ENCODE measurements at regions not wholly inside any gene's neighbourhood (a gene's known extent, or its start where the extent isn't known, plus 50 kb on each side); places are given as distances from the start of the nearest gene placed in this dataset.

GRCh38 chr3:34200576-34200975 is 402.1 kb downstream of the PDCD6IP start:
- no peak for DNase-seq

GRCh38 chr3:34202975-34203374 is 404.5 kb downstream of the PDCD6IP start:
- no peak for DNase-seq

- DNase-seq = no peak
Observed at GRCh38 chr3:34203386-34203785, 405.0 kb downstream of the PDCD6IP start.

GRCh38 chr3:34207002-34207401 is 408.6 kb downstream of the PDCD6IP start:
- no peak for DNase-seq

DNA sequence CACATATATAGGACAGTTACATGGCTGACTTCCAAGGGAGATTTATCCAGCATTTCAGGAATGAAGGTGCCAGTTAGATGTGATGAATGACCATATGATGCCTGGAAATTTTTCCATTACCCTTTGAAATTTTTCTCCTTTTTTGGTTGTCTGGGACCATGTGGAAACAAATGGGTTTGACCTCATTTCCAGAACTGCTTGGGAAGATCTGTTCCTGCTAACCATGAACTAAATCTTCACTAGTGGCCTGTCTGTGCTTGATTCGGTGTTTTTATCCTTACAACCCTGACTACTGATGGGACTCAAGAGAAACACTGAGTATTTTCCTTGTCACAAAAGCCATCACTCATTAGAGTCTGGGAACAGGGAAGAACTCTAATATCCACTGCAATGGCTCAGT is 409.4 kb downstream of the PDCD6IP start:
- no peak for DNase-seq

- DNase-seq = peak; percentile 33
Observed at GRCh38 chr3:34212175-34212574, 413.7 kb downstream of the PDCD6IP start.

GRCh38 chr3:34212656-34213055 is 414.2 kb downstream of the PDCD6IP start:
- no peak for DNase-seq

DNA sequence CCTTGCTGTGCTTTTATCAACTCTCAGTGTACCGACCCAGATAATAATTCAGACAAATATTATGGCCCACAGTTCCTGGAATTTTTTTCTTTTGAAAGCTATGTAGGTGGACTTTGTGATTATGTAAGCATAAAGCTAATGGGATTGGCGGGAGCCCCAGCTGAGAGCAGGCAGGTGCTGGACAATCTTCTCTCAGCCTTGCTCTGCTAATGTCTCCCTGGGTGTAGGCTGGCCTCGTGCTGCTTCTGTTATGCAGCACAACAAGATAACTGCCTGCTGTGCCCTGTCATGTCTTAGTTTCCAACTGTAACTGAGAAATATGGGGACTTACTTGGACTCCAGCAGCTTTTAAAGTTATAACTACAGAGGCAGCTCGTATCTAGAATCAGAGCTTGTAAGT is 415.0 kb downstream of the PDCD6IP start:
- DNase-seq = no peak

- no peak for DNase-seq
Observed at GRCh38 chr3:34216711-34217335, 418.4 kb downstream of the PDCD6IP start.

GRCh38 chr3:34218706-34219385 is 420.4 kb downstream of the PDCD6IP start:
- DNase-seq = no peak

GRCh38 chr3:34219556-34219955 is 421.1 kb downstream of the PDCD6IP start:
- no peak for DNase-seq

DNA sequence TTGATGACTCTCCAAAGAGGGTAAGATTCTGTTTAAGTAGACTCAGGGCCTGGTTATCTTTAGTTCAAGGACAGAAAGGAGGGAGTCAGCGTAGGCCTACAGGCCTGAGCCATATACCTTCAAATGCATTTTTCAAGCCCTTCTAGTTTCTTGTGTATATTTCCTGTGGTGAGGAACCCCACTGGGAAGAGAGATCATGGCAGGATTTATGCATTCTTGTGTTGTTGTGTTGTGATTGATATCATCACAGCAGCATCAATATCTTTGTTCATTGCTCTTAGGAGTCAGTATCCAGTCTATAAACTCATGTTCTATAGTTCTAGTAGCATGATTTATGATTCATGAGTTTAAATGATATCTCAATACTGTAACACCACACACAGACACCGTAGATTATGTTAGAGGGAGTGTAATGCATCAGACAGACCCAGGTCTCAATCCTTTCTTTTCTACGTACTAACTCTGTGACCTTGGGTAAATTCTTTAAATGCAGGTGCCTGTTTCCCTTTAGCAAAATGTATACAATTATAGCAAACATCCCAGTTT is 427.5 kb downstream of the PDCD6IP start:
- DNase-seq = no peak

DNA sequence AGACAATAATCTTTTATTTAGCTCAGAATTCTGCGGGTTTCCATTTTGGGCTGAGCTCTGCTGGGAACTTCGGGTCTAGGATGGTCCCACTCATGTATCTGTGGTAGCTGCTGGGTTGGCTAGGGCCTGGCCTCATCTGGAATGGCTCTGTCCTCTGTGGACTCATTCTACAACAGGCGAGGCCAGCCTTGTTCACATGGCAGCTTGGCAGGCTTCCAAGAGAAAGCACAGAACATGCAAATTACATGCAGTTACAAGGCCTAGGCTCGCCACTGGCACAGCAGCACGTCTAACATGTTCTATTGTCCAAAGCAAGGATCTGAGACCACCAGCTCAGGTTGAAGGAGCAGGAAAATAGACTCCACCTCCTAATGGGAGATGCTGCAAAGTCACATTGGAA is 431.4 kb downstream of the PDCD6IP start:
- DNase-seq = no peak

DNA sequence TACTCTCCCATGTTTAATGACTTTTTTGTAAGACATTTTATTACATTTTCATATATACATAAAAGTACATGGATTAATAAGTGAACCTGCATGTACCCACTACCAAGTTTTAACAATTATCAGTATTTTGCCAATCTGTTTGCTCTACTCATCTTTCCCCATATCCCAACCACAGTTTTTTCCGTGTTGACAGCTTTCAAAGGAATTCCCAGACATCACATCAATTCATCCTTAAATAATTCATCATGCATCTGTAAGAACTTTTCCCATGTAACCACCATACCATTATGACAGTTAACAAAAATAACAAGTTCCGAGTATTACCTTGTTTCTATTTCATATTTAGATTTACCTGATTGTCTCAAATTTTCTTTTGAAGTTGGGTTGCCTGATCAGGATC is 436.7 kb downstream of the PDCD6IP start:
- DNase-seq = no peak

- DNase-seq = no peak
Observed at GRCh38 chr3:34237946-34238345, 439.5 kb downstream of the PDCD6IP start.

DNA sequence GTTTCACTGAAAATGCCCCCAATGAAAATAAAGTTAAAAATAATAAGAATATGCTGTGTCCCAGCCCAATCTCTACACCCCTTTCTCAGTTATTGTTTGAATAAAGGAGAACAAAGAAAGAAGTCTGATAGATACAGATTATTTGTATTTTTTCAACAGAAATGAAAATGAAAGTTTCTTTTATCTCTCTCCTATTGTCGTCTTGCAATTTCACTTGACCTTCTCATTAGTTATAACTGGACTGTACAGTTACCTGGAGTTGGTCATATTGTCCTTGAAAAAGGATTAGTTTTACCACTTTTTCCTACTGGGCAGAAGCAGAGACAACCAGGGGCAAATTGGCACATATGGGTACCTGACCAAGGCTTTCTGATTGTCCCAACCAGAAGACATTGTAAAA is 440.0 kb downstream of the PDCD6IP start:
- DNase-seq = no peak

GRCh38 chr3:34239287-34239686 is 440.9 kb downstream of the PDCD6IP start:
- DNase-seq = no peak

GRCh38 chr3:34239875-34240274 is 441.4 kb downstream of the PDCD6IP start:
- DNase-seq = no peak

GRCh38 chr3:34247401-34247800 is 449.0 kb downstream of the PDCD6IP start:
- no peak for DNase-seq

DNA sequence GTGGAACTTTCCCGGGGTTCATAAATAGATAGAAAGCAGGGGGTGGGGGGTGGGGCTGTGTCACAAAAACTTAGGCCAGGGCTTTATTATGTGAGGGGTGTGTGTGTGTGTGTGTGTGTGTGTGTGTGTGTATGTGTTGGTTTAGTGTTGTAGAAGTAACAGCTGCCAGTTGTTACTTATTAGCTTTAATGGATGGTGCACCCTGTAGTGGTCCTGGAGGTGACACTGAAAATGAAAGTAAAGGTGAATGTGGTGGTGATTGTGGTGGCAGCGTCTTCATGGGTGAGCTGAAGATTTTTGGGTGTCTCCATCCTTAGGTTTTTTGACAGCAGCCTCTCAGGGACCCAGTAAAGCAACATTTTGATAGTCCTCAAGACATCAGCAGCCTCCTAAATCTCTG is 449.9 kb downstream of the PDCD6IP start:
- DNase-seq = no peak

DNA sequence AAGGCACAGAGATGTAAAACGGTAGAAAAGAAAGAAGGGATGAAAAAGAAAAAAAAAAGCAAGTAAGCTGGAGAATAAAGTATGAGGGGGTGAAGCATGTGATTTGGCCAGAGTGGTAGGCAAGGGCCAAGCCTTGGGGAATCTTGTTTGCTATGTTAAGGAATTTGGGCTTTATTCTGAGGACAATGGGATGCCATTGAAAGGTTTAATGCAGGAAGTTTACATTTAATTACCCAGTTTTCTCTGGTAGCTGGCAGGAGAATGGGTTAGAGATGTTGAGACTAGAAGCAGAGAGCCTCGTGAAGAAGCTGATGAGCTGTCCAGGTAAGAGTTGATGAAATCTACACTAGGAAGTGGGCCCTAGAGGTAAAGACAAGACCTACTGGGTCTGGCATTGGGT is 455.9 kb downstream of the PDCD6IP start:
- no peak for DNase-seq

- no peak for DNase-seq
Observed at GRCh38 chr3:34256021-34256420, 457.6 kb downstream of the PDCD6IP start.

- no peak for DNase-seq
Observed at GRCh38 chr3:34256791-34257190, 458.4 kb downstream of the PDCD6IP start.

DNA sequence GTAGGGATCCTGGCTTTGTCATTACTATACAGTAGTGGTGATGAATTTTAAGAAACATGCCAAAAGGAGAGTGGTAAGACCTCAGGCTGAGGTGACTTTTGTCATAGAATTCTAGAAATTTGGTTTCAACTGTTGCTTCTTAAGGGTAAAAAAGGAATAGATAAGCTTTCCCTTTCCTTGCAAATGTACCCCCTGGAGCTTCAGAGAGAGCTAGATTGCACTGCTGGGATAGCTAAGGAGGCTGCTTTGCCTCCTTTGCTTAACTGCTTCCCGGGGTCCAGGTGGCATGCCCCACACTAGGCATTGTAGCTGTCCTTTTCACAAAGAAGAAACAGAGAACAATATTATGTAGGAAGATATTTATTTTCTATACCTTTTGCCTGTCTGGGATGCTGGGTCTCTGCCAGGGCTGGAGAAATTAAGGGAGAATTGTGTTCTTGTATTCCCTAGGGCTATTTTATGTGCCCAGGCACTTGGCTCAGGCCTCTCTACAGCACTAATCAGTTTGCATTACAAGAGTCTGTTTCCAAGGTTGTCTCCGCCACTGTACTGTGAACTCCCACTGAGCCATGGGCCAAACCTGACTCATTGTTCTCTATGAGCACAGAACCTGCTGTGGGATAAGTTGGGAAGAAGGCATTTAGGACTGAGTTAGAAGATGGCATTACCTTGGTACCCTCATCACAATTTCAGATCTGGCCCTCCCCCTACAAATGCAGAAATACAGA is 460.0 kb downstream of the PDCD6IP start:
- DNase-seq = no peak

Measured in left hindlimb (tissue), 1 donor.